GM19351 (cell line): ENCODE measurements at regions not wholly inside any gene's neighbourhood (a gene's known extent, or its start where the extent isn't known, plus 50 kb on each side); places are given as distances from the start of the nearest gene placed in this dataset.
"Not testable (repeated sequence)": the region's sequence is repeated elsewhere in the genome, so short reads cannot be mapped to it uniquely, and the experiment has no call there.

ENCODE experiments used
- ATAC-seq: cut with Tn5 transposase; IDR thresholded peaks from one replicate; pipeline ENCODE4 v1.9.1; 2021; ENCODE audit warnings: mild to moderate bottlenecking, moderate library complexity; ENCODE audit not compliant: unreplicated experiment

GRCh38 chrX:25442499-25442898 lies 426.7 kb upstream of the ARX start:
- no peak for ATAC-seq

- ATAC-seq = no peak
These were observed 417.5 kb upstream of the ARX start for GRCh38 chrX:25433307-25433706.

- no peak for ATAC-seq
These were observed 416.6 kb upstream of the ARX start for GRCh38 chrX:25432396-25432795.

GRCh38 chrX:25427873-25428555 lies 412.2 kb upstream of the ARX start:
- ATAC-seq = no peak

GRCh38 chrX:25404163-25404562 lies 388.4 kb upstream of the ARX start:
- ATAC-seq = not testable (repeated sequence)

- no peak for ATAC-seq
These were observed 373.5 kb upstream of the ARX start for GRCh38 chrX:25389266-25389665.

- no peak for ATAC-seq
These were observed 367.4 kb upstream of the ARX start for GRCh38 chrX:25383196-25383595.

GRCh38 chrX:25356456-25356855 lies 340.7 kb upstream of the ARX start:
- no peak for ATAC-seq

- no peak for ATAC-seq
These were observed 328.6 kb upstream of the ARX start for GRCh38 chrX:25344161-25344936.

GRCh38 chrX:25343060-25343459 lies 327.3 kb upstream of the ARX start:
- ATAC-seq = no peak

- ATAC-seq = no peak
These were observed 322.1 kb upstream of the ARX start for GRCh38 chrX:25337841-25338240.

GRCh38 chrX:25300994-25301393 lies 285.2 kb upstream of the ARX start:
- no peak for ATAC-seq

GRCh38 chrX:25296850-25297249 lies 281.1 kb upstream of the ARX start:
- ATAC-seq = no peak

GRCh38 chrX:25295466-25295865 lies 279.7 kb upstream of the ARX start:
- ATAC-seq = no peak

- ATAC-seq = no peak
These were observed 274.4 kb upstream of the ARX start for GRCh38 chrX:25290132-25290531.

GRCh38 chrX:25288676-25289075 lies 272.9 kb upstream of the ARX start:
- ATAC-seq = no peak

GRCh38 chrX:25287521-25287920 lies 271.8 kb upstream of the ARX start:
- no peak for ATAC-seq

- no peak for ATAC-seq
These were observed 269.8 kb upstream of the ARX start for GRCh38 chrX:25285598-25285997.

- no peak for ATAC-seq
These were observed 263.7 kb upstream of the ARX start for GRCh38 chrX:25279510-25279909.

- no peak for ATAC-seq
These were observed 262.6 kb upstream of the ARX start for GRCh38 chrX:25278341-25278740.

GRCh38 chrX:25277574-25277973 lies 261.8 kb upstream of the ARX start:
- no peak for ATAC-seq

- ATAC-seq = no peak
These were observed 259.4 kb upstream of the ARX start for GRCh38 chrX:25275159-25275558.

GRCh38 chrX:25241461-25241860 lies 225.7 kb upstream of the ARX start:
- ATAC-seq = no peak
